Activated CD4-positive, alpha-beta memory T cell treated with anti-CD3 and anti-CD28 coated beads, Interleukin-2, amount 10 ng/mL, durations not matched to agents 7 days and 5 days (primary cell): ENCODE measurements at regions not wholly inside any gene's neighbourhood (a gene's known extent, or its start where the extent isn't known, plus 50 kb on each side); places are given as distances from the start of the nearest gene placed in this dataset.

Experiments
- CTCF ChIA-PET: fragments of 350-600 bp; sonication (Branson Sonifier 250); formaldehyde crosslinking; loops from one replicate; lab custom pipeline; 2021; ENCODE audit warnings: antibody characterized with exemption, inconsistent platforms; lab: Charles Lee
- POLR2A ChIA-PET: fragments of 350-600 bp; sonication (Branson Sonifier 250); formaldehyde crosslinking; loops from one replicate; lab custom pipeline; 2021; ENCODE audit warnings: antibody characterized with exemption; lab: Charles Lee
- DNase-seq: peaks from one replicate; pipeline ENCODE4 v3.0.0-alpha.2; 2020
- H3K27ac Mint-ChIP-seq: one replicate; pipeline ENCODE4 v1.8.0; 2021; ENCODE audit warnings: mild to moderate bottlenecking, mixed read lengths
- H3K27me3 Mint-ChIP-seq: one replicate; pipeline ENCODE4 v1.8.0; 2021; ENCODE audit warnings: mixed read lengths
- H3K36me3 Mint-ChIP-seq: one replicate; pipeline ENCODE4 v1.8.0; 2021; ENCODE audit warnings: low read depth, mixed read lengths
- H3K4me1 Mint-ChIP-seq: one replicate; pipeline ENCODE4 v1.8.0; 2021; ENCODE audit warnings: mixed read lengths
- H3K4me3 Mint-ChIP-seq: one replicate; pipeline ENCODE4 v1.8.0; 2021; ENCODE audit warnings: mild to moderate bottlenecking, mixed read lengths
- H3K9me3 Mint-ChIP-seq: one replicate; pipeline ENCODE4 v1.8.0; 2021; ENCODE audit warnings: mixed read lengths

DNA sequence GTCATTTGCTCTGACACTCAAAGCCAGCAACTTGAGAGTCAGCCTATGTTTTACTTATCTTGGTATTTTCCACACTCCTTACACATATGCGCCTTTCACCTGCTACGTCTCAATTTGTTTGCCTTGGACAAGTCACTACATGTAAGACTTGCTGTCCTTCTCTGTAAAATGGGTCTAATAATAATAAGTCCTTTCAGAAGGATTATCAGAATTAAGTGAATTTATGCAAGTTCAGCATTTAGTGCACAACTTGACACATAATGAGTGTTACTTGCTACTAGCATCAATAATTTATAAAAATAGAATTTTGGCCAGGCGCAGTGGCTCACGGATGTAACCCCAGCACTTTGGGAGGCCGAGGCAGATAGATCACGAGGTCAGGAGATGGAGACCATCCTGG is 71.1 kb upstream of the UBL3 start:
- POLR2A ChIA-PET = interaction anchor here (1.2 to 6.5 kb wide), 2 partner anchors 14 to 71 kb away, joined by 4 to 45 read pairs; partner anchors contain the start of gene UBL3
- CTCF ChIA-PET = interaction anchor here (1.6 to 4.8 kb wide), 5 partner anchors 14 to 191 kb away, joined by 3 to 80 read pairs (median 7); no protein-coding TSS in a partner anchor
- peaks cover 42% of the 10 kb centered on the region for H3K4me1 Mint-ChIP-seq

DNA sequence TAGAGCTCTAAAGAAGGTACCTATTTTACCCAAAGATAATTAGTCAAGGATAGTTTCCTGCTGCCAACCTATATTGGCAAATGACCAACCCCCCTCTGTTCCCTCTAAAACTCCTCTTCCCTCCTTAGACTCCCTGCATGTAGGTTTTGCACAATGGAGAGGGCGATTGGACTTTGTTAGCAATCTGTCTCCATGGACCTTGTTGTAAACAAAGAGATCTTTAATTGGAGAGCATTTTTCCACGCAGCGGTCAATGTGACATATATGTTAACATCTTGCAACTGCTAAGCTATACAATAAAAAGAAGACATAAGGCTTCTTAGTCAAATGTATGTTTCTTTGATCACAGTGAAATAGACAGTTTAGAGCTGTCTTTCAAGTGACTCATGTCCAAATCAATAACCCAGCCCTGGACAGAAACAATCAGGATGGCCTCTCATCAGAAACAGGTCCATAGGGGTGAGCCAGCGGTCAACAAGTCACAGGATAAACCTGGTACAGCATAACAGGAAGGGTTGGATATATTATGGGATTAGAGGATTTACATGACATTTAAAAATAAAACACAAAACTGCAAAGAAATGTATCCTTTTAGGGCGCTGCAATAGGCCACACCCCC is 69.7 kb upstream of the UBL3 start:
- Mint-ChIP-seq H3K4me1 (peaks cover 33% of the 10 kb centered on the region), H3K4me3 (no peak overlapping the region), H3K36me3 (no peaks in the 10 kb centered on the region), H3K9me3 (no peaks in the 10 kb centered on the region), H3K27me3 (no peaks in the 10 kb centered on the region), H3K27ac (no peak overlapping the region)
- no peak for DNase-seq
- CTCF ChIA-PET = interaction anchor here (0.7 to 2.4 kb wide), 5 partner anchors 13 to 193 kb away, joined by 3 to 11 read pairs (median 4); no protein-coding TSS in a partner anchor
- POLR2A ChIA-PET = interaction anchor here (1.0 to 1.2 kb wide), 2 partner anchors 14 to 70 kb away, joined by 3 to 4 read pairs; partner anchors contain the start of gene UBL3

More for the DNA sequence above, 71.1 kb upstream of the UBL3 start:
- Mint-ChIP-seq H3K27me3 (no peaks in the 10 kb centered on the region), H3K36me3 (no peaks in the 10 kb centered on the region), H3K27ac (no peak overlapping the region), H3K9me3 (no peaks in the 10 kb centered on the region), H3K4me3 (no peak overlapping the region)
- no peak for DNase-seq

GRCh38 chr13:29918845-29919244 is 68.4 kb upstream of the UBL3 start:
- no peaks in the 10 kb centered on the region for H3K9me3 Mint-ChIP-seq
- POLR2A ChIA-PET = interaction anchor here (1.3 kb wide), 1 partner anchor 17 kb away, joined by 3 read pairs; no protein-coding TSS in a partner anchor
- H3K27ac Mint-ChIP-seq = no peak overlapping the region
- H3K36me3 Mint-ChIP-seq = no peaks in the 10 kb centered on the region
- H3K4me1 Mint-ChIP-seq = peaks cover 23% of the 10 kb centered on the region
- CTCF ChIA-PET = interaction anchor here (1.0 kb wide), 1 partner anchor 194 kb away, joined by 3 read pairs; no protein-coding TSS in a partner anchor
- no peak overlapping the region for H3K4me3 Mint-ChIP-seq
- DNase-seq = no peak
- no peaks in the 10 kb centered on the region for H3K27me3 Mint-ChIP-seq

DNA sequence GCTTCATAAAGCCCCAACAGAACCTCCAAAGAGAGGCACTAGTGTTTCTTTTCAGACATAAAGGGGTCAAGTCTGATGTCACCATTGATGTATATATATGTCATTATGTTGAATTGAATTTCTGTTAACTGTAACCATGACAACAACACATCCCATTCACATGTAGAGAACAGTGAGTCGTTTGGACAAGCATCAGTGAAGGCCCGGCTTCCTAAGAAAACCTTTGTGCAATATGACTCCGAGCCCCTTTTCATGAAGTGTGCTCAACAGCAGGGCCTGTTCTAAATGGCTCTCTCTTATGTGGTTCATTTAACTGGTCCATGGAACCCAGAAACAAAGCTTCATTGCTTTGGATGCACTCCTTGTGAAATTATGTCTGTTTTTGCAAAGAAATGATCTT is 67.2 kb upstream of the UBL3 start:
- DNase-seq = no peak
- H3K4me1 Mint-ChIP-seq = peaks cover 11% of the 10 kb centered on the region
- no peak overlapping the region for H3K4me3 Mint-ChIP-seq
- no peaks in the 10 kb centered on the region for H3K36me3 Mint-ChIP-seq
- CTCF ChIA-PET = interaction anchor here (1.0 to 1.5 kb wide), 4 partner anchors 9 to 195 kb away, joined by 3 to 5 read pairs (median 4); no protein-coding TSS in a partner anchor
- H3K27me3 Mint-ChIP-seq = no peaks in the 10 kb centered on the region
- POLR2A ChIA-PET = interaction anchor here (1.9 kb wide), 1 partner anchor 9 kb away, joined by 4 read pairs; no protein-coding TSS in a partner anchor
- H3K9me3 Mint-ChIP-seq = no peaks in the 10 kb centered on the region
- H3K27ac Mint-ChIP-seq = no peak overlapping the region

GRCh38 chr13:29914581-29914980 is 64.2 kb upstream of the UBL3 start:
- Mint-ChIP-seq H3K4me1 (peaks cover 6% of the 10 kb centered on the region), H3K27ac (no peak overlapping the region), H3K27me3 (no peaks in the 10 kb centered on the region), H3K9me3 (no peaks in the 10 kb centered on the region), H3K36me3 (no peaks in the 10 kb centered on the region), H3K4me3 (no peak overlapping the region)
- ChIA-PET CTCF (interaction anchor here (1.6 kb wide), 1 partner anchor 9 kb away, joined by 5 read pairs; no protein-coding TSS in a partner anchor), POLR2A (no interaction called here)
- no peak for DNase-seq

DNA sequence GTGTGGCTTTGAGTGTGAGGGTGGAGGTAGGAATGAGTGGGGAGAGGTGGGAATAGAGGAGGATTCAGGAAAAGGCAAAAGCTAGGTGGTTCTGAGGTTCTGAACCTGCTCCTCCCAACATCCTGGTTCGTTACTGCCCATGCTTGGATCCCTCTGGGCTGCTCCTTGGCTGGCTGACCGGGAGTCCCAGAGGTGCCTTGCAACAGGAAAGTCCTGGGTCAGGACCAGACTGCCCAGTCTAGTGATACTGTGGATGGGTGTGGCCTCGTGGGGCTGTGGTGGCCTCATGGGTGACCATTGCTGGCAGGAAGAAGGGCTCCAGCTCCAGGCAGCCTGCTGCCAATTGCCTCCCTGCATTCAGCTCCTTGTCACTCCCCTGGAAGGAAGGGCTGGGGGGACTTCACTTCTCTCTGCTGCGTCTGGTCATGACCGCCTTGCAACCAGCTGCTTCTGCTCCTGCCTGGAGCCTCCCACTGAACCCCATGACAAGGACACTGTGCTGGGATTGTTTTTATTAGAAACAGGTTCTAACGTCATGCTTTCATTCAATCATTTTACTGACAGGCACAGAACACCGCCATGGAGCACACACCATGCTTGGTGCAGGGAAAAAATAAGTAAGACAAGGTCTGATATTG is 61.5 kb upstream of the UBL3 start:
- no peaks in the 10 kb centered on the region for H3K27me3 Mint-ChIP-seq
- H3K27ac Mint-ChIP-seq = no peak overlapping the region
- H3K4me3 Mint-ChIP-seq = no peak overlapping the region
- DNase-seq = no peak
- H3K9me3 Mint-ChIP-seq = no peaks in the 10 kb centered on the region
- H3K4me1 Mint-ChIP-seq = peaks cover 18% of the 10 kb centered on the region
- ChIA-PET POLR2A (interaction anchor here (1.1 kb wide), 1 partner anchor 18 kb away, joined by 3 read pairs; no protein-coding TSS in a partner anchor), CTCF (interaction anchor here (0.5 to 2.2 kb wide), 3 partner anchors 12 to 713 kb away, joined by 3 to 11 read pairs (median 4); no protein-coding TSS in a partner anchor)
- no peaks in the 10 kb centered on the region for H3K36me3 Mint-ChIP-seq

DNA sequence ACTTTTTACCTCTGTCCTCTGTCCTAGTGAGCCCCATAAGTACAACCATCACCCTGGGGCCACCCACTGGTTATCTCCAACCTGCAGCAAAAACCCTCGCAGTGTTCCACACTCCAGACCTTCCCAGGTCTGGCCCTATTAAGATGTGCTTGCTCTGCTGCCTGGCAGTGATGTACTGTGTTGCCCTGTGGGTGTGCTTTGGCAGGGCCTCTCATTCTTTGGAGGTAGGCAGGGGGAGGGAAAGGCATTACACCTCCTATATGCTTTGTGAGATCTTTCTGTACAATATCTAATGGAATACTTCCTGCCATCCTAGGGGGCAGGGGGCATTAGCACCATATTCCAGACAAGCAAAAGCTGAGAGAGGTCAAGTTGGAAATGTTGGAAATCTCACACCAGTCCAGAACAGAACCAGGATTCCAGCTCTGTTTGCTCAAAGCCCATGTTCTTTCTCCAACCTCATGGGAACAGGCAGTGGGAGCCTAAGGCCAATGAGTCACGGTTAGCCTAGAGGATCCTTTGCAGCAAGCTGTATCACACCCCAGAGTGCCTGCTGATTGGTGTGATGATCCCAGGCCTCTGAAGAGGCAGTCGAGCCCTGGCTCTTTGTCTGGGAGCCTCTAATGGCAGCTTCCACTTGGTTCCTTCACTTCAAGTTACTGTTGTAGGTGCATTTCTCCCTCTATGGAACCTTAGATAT is 59.7 kb upstream of the UBL3 start:
- ChIA-PET CTCF (interaction anchor here (1.1 kb wide), 1 partner anchor 14 kb away, joined by 4 read pairs; no protein-coding TSS in a partner anchor), POLR2A (no interaction called here)
- no peak for DNase-seq
- no peak overlapping the region for H3K27ac Mint-ChIP-seq
- no peaks in the 10 kb centered on the region for H3K27me3 Mint-ChIP-seq
- no peaks in the 10 kb centered on the region for H3K9me3 Mint-ChIP-seq
- no peak overlapping the region for H3K4me3 Mint-ChIP-seq
- H3K36me3 Mint-ChIP-seq = no peaks in the 10 kb centered on the region
- H3K4me1 Mint-ChIP-seq = peaks cover 18% of the 10 kb centered on the region

- DNase-seq = no peak
- CTCF ChIA-PET = interaction anchor here (2.1 kb wide), 1 partner anchor 15 kb away, joined by 20 read pairs; no protein-coding TSS in a partner anchor
- Mint-ChIP-seq H3K4me3 (no peak overlapping the region), H3K27ac (no peak overlapping the region), H3K36me3 (no peaks in the 10 kb centered on the region), H3K4me1 (peaks cover 18% of the 10 kb centered on the region), H3K9me3 (no peaks in the 10 kb centered on the region), H3K27me3 (no peaks in the 10 kb centered on the region)
- POLR2A ChIA-PET = interaction anchor here (2.1 kb wide), 1 partner anchor 27 kb away, joined by 12 read pairs; no protein-coding TSS in a partner anchor
Measured at GRCh38 chr13:29909081-29909730, 58.8 kb upstream of the UBL3 start.

GRCh38 chr13:29908416-29909080 is 58.1 kb upstream of the UBL3 start:
- POLR2A ChIA-PET = interaction anchor here (0.9 to 2.1 kb wide), 2 partner anchors 9 to 28 kb away, joined by 4 to 12 read pairs; no protein-coding TSS in a partner anchor

DNA sequence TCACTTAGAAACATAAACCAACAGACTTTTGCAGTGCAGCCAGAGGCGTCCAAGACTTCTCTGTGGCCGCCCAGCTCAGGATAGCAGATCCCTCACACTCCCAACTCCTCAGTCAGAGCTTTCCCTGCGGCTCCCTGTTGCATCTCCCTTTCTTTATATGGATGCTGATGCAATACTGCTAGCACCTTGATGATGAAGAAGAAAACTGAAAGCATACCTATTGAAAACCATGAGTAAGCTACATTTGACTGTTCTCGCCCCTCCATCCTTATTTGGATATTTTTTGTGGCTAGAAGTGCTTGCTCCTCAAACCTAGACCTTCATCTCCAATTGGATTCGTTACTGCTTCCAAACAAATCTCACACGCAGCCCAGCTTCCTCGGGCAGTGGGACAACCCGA is 57.3 kb upstream of the UBL3 start:
- Mint-ChIP-seq H3K36me3 (no peaks in the 10 kb centered on the region), H3K27me3 (no peaks in the 10 kb centered on the region), H3K4me3 (no peak overlapping the region), H3K27ac (no peak overlapping the region), H3K9me3 (no peaks in the 10 kb centered on the region), H3K4me1 (peaks cover 26% of the 10 kb centered on the region)
- ChIA-PET POLR2A (interaction anchor here (2.1 kb wide), 1 partner anchor 28 kb away, joined by 12 read pairs; no protein-coding TSS in a partner anchor), CTCF (interaction anchor here (0.8 to 2.1 kb wide), 6 partner anchors 10 to 205 kb away, joined by 3 to 20 read pairs (median 6); no protein-coding TSS in a partner anchor)
- DNase-seq = no peak

More at GRCh38 chr13:29908416-29909080, 58.1 kb upstream of the UBL3 start:
- H3K4me1 Mint-ChIP-seq = peaks cover 19% of the 10 kb centered on the region
- H3K27ac Mint-ChIP-seq = no peak overlapping the region
- no peak for DNase-seq
- CTCF ChIA-PET = interaction anchor here (0.6 to 2.1 kb wide), 6 partner anchors 9 to 582 kb away, joined by 3 to 20 read pairs (median 5); no protein-coding TSS in a partner anchor
- H3K4me3 Mint-ChIP-seq = no peak overlapping the region
- no peaks in the 10 kb centered on the region for H3K27me3 Mint-ChIP-seq
- no peaks in the 10 kb centered on the region for H3K9me3 Mint-ChIP-seq
- no peaks in the 10 kb centered on the region for H3K36me3 Mint-ChIP-seq

DNA sequence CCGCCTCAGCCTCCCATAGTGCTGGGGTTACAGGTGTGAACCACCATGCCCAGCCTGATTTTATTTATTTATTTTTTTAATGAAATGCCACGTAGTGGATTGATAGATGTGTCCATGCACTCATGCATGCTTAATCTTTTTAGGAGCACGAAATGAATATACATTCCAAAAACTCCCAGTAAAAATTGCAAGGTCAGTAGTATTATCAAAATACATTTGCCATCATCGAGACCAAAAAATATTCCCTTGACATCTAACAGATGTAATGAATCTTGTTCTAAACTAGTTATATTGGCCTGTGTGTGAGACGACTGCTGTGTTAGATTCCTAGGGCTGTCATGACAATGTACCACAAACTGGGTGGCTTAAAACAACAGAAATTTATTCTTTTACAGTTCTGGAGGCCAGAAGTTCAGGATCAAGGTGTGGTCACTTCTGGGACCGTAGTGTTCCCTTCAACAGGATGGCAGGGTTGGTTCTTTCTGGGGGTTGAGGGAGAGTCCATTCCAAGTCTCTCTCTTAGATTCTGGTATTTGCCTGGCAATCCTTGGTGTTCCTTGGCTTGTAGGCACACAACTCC is 56.1 kb upstream of the UBL3 start:
- Mint-ChIP-seq H3K27me3 (no peaks in the 10 kb centered on the region), H3K9me3 (no peaks in the 10 kb centered on the region), H3K4me3 (no peak overlapping the region), H3K36me3 (no peaks in the 10 kb centered on the region), H3K27ac (no peak overlapping the region), H3K4me1 (peaks cover 38% of the 10 kb centered on the region)
- POLR2A ChIA-PET = no interaction called here
- CTCF ChIA-PET = interaction anchor here (1.4 to 1.8 kb wide), 3 partner anchors 11 to 18 kb away, joined by 5 to 8 read pairs (median 7); no protein-coding TSS in a partner anchor
- DNase-seq = no peak
